Progenitor cell of endocrine pancreas (in vitro differentiated cells): ENCODE measurements at regions not wholly inside any gene's neighbourhood (a gene's known extent, or its start where the extent isn't known, plus 50 kb on each side); places are given as distances from the start of the nearest gene placed in this dataset.

Experiments used
- DNase-seq: peaks from one replicate; pipeline ENCODE4 v3.0.0; 2021; ENCODE audit warnings: low spot score; ENCODE audit not compliant: unreplicated experiment
- H3K27ac Mint-ChIP-seq: 2 replicates; pipeline ENCODE4 v1.8.0; 2021; ENCODE audit warnings: mild to moderate bottlenecking, moderate library complexity, mixed read lengths
- H3K27me3 Mint-ChIP-seq: 2 replicates; pipeline ENCODE4 v1.8.0; 2021; ENCODE audit warnings: mixed read lengths
- H3K36me3 Mint-ChIP-seq: 2 replicates; pipeline ENCODE4 v1.8.0; 2022; ENCODE audit warnings: mixed read lengths; ENCODE audit not compliant: insufficient read depth
- H3K4me1 Mint-ChIP-seq: 2 replicates; pipeline ENCODE4 v1.8.0; 2021; ENCODE audit warnings: low read depth, mixed read lengths
- H3K4me3 Mint-ChIP-seq: 2 replicates; pipeline ENCODE4 v1.8.0; 2021; ENCODE audit warnings: low read depth, mild to moderate bottlenecking, moderate library complexity, mixed read lengths
- H3K9me3 Mint-ChIP-seq: 2 replicates; pipeline ENCODE4 v1.8.0; 2021; ENCODE audit warnings: low read depth, mixed read lengths
- TF ChIP-seq, protein P1 (sequence below): fragments of 200-600 bp; sonication (generic); IDR thresholded peaks from one replicate; pipeline ENCODE4 v1.5.0; 2021; ENCODE audit warnings: antibody characterized with exemption, mild to moderate bottlenecking; ENCODE audit not compliant: unreplicated experiment

GRCh38 chr4:13893211-13893610 is 265.7 kb upstream of the BOD1L1 start:
- no peaks in the 10 kb centered on the region for H3K36me3 Mint-ChIP-seq
- DNase-seq = no peak
- H3K9me3 Mint-ChIP-seq = no peaks in the 10 kb centered on the region
- no peak overlapping the region for H3K4me3 Mint-ChIP-seq
- peaks cover 2% of the 10 kb centered on the region for H3K27me3 Mint-ChIP-seq
- peaks cover 3% of the 10 kb centered on the region for H3K4me1 Mint-ChIP-seq
- TF ChIP-seq, protein P1, sequence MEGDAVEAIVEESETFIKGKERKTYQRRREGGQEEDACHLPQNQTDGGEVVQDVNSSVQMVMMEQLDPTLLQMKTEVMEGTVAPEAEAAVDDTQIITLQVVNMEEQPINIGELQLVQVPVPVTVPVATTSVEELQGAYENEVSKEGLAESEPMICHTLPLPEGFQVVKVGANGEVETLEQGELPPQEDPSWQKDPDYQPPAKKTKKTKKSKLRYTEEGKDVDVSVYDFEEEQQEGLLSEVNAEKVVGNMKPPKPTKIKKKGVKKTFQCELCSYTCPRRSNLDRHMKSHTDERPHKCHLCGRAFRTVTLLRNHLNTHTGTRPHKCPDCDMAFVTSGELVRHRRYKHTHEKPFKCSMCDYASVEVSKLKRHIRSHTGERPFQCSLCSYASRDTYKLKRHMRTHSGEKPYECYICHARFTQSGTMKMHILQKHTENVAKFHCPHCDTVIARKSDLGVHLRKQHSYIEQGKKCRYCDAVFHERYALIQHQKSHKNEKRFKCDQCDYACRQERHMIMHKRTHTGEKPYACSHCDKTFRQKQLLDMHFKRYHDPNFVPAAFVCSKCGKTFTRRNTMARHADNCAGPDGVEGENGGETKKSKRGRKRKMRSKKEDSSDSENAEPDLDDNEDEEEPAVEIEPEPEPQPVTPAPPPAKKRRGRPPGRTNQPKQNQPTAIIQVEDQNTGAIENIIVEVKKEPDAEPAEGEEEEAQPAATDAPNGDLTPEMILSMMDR = no peak
- H3K27ac Mint-ChIP-seq = no peak overlapping the region

DNA sequence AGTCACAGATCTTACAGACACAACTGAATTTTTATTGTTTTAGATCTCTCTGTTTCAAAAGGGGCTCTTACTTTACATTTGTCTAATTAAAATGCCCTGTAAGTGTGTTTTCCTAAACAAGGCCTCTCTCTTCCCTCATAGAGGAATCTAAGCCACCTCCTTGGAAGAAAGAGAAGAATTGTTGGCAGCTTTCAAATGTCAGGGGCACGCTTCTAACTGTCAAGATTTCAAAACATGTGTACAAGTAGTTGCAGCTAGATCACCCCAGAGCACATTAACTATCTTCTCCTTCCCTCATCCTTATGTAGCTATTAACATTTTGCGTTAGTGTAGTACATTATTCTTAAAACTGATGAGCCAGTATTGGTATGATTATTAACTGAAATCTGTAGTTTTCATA is 266.5 kb upstream of the BOD1L1 start:
- Mint-ChIP-seq H3K27ac (no peak overlapping the region), H3K4me3 (no peak overlapping the region), H3K27me3 (peaks cover 5% of the 10 kb centered on the region), H3K4me1 (peaks cover 3% of the 10 kb centered on the region), H3K9me3 (no peaks in the 10 kb centered on the region), H3K36me3 (no peaks in the 10 kb centered on the region)
- DNase-seq = no peak
- TF ChIP-seq, protein P1 = no peak

GRCh38 chr4:13900780-13901179 is 273.3 kb upstream of the BOD1L1 start:
- DNase-seq = no peak
- Mint-ChIP-seq H3K9me3 (no peaks in the 10 kb centered on the region), H3K4me1 (no peaks in the 10 kb centered on the region), H3K4me3 (no peak overlapping the region), H3K36me3 (no peaks in the 10 kb centered on the region), H3K27ac (no peak overlapping the region), H3K27me3 (peaks cover 3% of the 10 kb centered on the region)
- TF ChIP-seq, protein P1 = no peak

DNA sequence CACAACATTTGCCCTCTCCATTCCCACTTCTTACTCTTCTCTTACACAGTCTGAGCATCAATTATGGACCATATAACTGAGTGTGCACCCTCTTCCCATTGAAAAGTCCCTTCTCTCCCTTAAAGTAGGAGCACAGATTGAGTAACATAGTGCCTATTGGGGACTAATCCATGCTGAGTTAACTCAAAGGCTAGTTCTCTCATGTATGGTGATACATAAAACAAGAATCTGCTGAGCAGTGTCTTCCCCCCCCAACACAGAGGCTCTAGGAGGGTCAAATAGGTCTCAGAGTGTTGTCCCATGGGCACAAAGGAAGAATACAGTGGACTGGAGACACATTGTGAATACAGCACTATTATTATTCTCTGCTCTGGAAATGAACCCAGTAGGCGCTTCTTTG is 274.6 kb upstream of the BOD1L1 start:
- H3K9me3 Mint-ChIP-seq = no peaks in the 10 kb centered on the region
- no peak for DNase-seq
- H3K36me3 Mint-ChIP-seq = no peaks in the 10 kb centered on the region
- H3K4me1 Mint-ChIP-seq = peaks cover 2% of the 10 kb centered on the region
- no peak overlapping the region for H3K27ac Mint-ChIP-seq
- peaks cover 3% of the 10 kb centered on the region for H3K27me3 Mint-ChIP-seq
- TF ChIP-seq, protein P1 = no peak
- no peak overlapping the region for H3K4me3 Mint-ChIP-seq

DNA sequence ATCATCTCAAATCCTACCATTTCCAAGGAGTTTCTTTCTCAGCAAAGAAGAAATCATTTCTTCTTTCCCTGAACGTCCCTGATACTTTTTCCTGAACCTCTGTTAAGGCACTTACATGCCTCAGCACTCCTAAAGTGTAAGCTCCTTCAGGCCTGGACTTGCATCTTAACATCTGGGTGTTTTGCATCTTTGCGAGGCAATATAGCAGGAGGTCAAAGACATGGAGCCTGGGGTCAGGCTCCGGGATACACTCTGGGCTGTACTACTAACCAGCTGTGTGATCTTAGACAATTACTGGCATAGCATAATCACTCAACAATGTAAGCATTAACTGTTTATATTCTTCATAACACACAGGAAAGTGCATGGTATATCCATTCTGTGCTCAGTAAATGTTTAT is 275.5 kb upstream of the BOD1L1 start:
- no peak for DNase-seq
- Mint-ChIP-seq H3K27ac (no peak overlapping the region), H3K9me3 (no peaks in the 10 kb centered on the region), H3K4me1 (peaks cover 4% of the 10 kb centered on the region), H3K36me3 (no peaks in the 10 kb centered on the region), H3K27me3 (peaks cover 3% of the 10 kb centered on the region), H3K4me3 (no peak overlapping the region)
- TF ChIP-seq, protein P1 = no peak
